Hypothalamus (tissue), 51 donors: ENCODE measurements at regions not wholly inside any gene's neighbourhood (a gene's known extent, or its start where the extent isn't known, plus 50 kb on each side); places are given as distances from the start of the nearest gene placed in this dataset.
"Not testable (repeated sequence)": the region's sequence is repeated elsewhere in the genome, so short reads cannot be mapped to it uniquely, and the experiment has no call there.

Experiments
- DNase-seq, 51 donors: peaks; one replicate each; lab custom pipeline; 2025; lab: John Stamatoyannopoulos, UW

- no peak for DNase-seq
Measured at GRCh38 chr13:60811581-60811980, 414.6 kb downstream of the TDRD3 start.

- DNase-seq: not testable (repeated sequence)
Measured at GRCh38 chr13:60805640-60806039, 408.6 kb downstream of the TDRD3 start.

- no peak for DNase-seq
Measured at GRCh38 chr13:60798503-60798902, 401.5 kb downstream of the TDRD3 start.

GRCh38 chr13:60797112-60797511, 400.1 kb downstream of the TDRD3 start:
- no peak for DNase-seq

- no peak for DNase-seq
Measured at GRCh38 chr13:60794751-60795150, 397.7 kb downstream of the TDRD3 start.

GRCh38 chr13:60790620-60791019, 393.6 kb downstream of the TDRD3 start:
- DNase-seq: no peak

- DNase-seq: no peak
Measured at GRCh38 chr13:60788156-60788829, 391.3 kb downstream of the TDRD3 start.

- no peak for DNase-seq
Measured at GRCh38 chr13:60787083-60787482, 390.1 kb downstream of the TDRD3 start.

- DNase-seq: no peak
Measured at GRCh38 chr13:60772726-60773125, 375.7 kb downstream of the TDRD3 start.

GRCh38 chr13:60765700-60766411, 368.8 kb downstream of the TDRD3 start:
- DNase-seq: no peak

- DNase-seq: no peak
Measured at GRCh38 chr13:60759499-60759898, 362.5 kb downstream of the TDRD3 start.

- no peak for DNase-seq
Measured at GRCh38 chr13:60758637-60759036, 361.6 kb downstream of the TDRD3 start.

- DNase-seq: no peak
Measured at GRCh38 chr13:60757501-60758215, 360.6 kb downstream of the TDRD3 start.

- no peak for DNase-seq
Measured at GRCh38 chr13:60756306-60756705, 359.3 kb downstream of the TDRD3 start.

GRCh38 chr13:60755380-60756163, 358.6 kb downstream of the TDRD3 start:
- DNase-seq: no peak

GRCh38 chr13:60754211-60755090, 357.4 kb downstream of the TDRD3 start:
- no peak for DNase-seq

- no peak for DNase-seq
Measured at GRCh38 chr13:60753641-60754040, 356.6 kb downstream of the TDRD3 start.

- no peak for DNase-seq
Measured at GRCh38 chr13:60745343-60745742, 348.3 kb downstream of the TDRD3 start.

GRCh38 chr13:60733933-60734332, 336.9 kb downstream of the TDRD3 start:
- no peak for DNase-seq

- DNase-seq: no peak
Measured at GRCh38 chr13:60727140-60727539, 330.1 kb downstream of the TDRD3 start.
